Activated CD4-positive, alpha-beta T cell treated with anti-CD3 and anti-CD28 coated beads for 4 hours (primary cell): ENCODE measurements at regions not wholly inside any gene's neighbourhood (a gene's known extent, or its start where the extent isn't known, plus 50 kb on each side); places are given as distances from the start of the nearest gene placed in this dataset.

ENCODE experiments used
- DNase-seq, 2 donors: peaks; one replicate each; pipeline ENCODE4 v3.0.0-alpha.2; 2020

- DNase-seq: no peak
Observed at GRCh38 chr16:87058728-87059250, 258.4 kb downstream of the C16orf95 start.

GRCh38 chr16:87060034-87060986 lies 256.9 kb downstream of the C16orf95 start:
- DNase-seq: no peak

DNA sequence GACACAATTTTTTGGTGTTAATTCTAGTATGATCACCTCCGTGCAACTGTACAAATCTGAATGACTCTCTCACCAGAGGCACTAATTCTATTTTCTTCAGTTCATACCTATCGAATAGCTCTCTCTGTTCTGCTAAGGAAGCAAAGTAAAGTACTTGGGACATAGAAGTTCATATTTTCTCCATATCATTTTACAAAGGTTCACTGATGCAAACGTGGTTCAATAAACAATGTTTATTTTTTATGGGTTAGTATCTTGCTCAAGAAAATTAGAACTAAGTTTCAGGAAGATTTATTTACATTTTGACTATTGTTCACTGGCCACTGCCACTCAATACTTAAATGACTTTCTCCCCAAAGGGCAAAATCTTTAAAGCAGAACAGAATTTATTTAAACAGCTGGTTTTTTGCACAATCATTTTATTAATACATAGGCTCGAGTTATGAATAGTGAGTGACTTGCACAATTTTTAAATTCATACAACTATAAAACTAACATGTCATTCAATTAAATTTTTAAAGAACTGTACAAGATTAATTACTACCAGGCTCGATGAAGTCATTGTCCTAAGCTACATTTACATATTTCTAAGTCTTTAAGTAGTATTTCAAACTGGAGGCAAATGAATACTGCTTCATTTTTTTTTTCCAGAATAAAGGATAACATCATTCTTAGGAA lies 255.8 kb downstream of the C16orf95 start:
- DNase-seq: no peak

DNA sequence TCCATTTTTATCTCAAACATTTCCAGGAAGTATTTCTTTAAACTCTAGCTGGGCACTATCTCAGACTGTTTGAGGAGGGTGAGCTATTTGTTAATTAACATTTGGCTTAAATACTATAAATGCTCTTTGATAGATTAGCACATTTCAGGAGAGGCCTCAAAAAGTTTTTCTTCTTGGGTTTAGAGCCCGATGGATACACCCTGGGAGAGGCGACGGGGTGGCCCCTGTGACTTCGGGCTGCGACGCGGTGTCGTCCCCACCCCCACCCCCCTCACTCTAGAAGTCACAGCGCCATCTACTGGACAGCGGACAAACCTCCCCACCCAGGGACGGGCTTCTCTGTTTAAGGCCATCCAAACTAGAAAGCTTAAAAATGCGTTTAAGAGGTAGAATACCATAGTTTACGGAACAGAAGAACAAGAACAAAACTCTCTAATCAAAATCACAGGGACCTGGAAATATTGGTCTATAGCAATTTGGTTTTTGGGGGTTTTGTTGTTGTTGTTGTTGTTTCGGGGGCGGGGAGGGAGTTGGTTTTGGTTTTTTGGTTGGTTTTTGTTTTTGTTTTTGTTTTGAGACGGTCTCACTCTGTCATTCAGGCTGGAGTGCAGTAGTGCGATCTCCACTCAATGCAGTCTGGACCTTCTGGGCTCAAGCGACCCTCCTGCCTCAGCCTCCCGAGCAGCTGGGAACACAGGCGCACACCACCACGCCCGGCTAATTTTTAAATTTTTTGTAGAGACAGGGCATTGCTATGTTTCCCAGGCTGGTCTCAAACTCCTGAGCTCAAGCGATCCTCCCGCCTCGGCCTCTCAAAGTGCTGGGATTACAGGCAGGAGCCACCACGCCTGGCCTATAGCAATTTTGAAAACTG lies 254.4 kb downstream of the C16orf95 start:
- peak in 1 of 2 donors; percentile 27 for DNase-seq

- no peak for DNase-seq
Observed at GRCh38 chr16:87063543-87063942, 253.6 kb downstream of the C16orf95 start.

GRCh38 chr16:87064731-87065445 lies 252.3 kb downstream of the C16orf95 start:
- no peak for DNase-seq

- DNase-seq: no peak
Observed at GRCh38 chr16:87065446-87066132, 251.6 kb downstream of the C16orf95 start.

- DNase-seq: no peak
Observed at GRCh38 chr16:87066133-87067002, 250.8 kb downstream of the C16orf95 start.

GRCh38 chr16:87067003-87067556 lies 250.1 kb downstream of the C16orf95 start:
- DNase-seq: no peak

- DNase-seq: no peak
Observed at GRCh38 chr16:87067836-87068761, 249.1 kb downstream of the C16orf95 start.

DNA sequence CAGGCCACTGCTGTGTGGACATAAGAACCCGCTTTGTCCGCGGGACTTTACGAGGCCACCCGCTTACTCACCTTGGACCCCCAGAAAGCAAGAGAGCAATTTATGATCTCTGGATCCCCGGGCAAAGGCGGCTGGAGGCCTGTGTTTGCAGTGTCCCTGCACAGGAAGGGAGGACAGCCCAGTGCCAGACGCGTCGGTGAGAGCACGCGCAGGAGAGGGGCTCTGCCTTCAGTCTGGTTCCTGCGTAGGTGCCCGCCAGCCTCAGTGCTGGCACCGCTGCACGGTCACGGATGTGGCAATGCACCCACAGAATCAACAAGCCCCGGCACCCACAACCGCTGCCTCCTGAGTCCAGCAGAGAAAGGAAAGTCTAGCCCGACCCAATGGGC lies 248.4 kb downstream of the C16orf95 start:
- DNase-seq: no peak

- no peak for DNase-seq
Observed at GRCh38 chr16:87070657-87071056, 246.5 kb downstream of the C16orf95 start.

GRCh38 chr16:87072101-87072500 lies 245.1 kb downstream of the C16orf95 start:
- no peak for DNase-seq

DNA sequence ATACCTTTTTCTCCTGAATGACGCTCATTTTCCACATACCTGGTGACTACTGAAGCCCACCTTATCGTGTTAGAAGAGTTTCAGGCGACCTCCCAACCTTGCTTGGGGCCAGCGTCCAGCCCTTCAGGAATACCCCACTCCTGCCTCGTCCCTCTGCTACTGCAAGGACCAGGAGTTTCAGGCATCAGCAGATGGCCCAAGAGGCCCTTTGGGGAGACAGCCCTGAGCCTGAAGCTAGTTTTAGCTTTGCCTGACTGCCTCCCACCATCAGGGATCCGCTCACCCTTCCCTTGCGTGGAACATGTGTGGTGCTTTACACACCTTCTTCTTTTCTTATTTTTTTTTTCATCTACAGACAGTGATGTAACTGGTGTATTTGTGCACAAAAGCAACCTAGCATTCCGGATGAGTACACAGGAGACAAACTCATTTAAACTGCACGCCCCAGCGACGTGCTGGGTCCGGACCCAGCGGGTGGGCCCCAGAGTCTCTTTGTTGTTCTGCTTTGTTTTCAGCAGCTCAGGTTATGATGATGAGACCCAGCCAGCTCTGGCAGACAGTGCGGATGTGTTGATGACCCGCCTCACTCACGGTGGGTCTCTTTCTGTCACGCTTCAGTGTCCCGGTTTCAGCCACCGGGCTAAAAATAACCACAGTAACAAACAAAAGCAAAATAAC lies 242.4 kb downstream of the C16orf95 start:
- no peak for DNase-seq

- no peak for DNase-seq
Observed at GRCh38 chr16:87075319-87075860, 241.8 kb downstream of the C16orf95 start.

DNA sequence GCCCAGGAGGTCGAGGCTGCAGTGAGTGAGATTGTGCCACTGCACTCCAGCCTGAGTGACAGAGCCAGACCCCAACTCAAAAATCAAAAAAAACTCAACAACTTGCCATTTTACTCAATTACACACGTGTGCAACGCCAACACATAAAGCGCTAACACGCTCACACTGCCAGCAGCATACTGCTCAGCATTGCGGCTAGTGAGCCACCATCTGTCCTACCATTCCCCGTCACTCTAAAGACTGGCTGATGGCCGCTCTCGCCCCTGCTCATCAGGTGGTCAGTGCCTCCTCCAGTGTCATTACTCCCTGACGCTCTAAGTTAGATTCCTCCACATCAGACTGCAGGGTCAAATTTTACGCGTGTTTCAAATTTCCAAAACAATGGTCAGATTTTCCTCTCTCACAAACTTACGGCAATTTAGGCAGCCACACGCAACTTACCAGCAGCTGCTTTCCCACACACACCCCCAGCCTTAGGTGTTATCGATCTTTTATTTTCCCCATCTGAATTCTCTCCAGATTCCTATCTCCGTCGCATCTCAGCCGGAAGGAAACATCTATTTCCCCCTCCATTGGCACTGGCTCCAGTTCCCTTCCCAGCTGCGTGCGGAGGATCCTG lies 240.8 kb downstream of the C16orf95 start:
- DNase-seq: no peak

GRCh38 chr16:87076950-87077749 lies 240.0 kb downstream of the C16orf95 start:
- DNase-seq: peak in 1 of 2 donors; percentile 10
